PFSK-1 (cell line): ENCODE measurements at regions not wholly inside any gene's neighbourhood (a gene's known extent, or its start where the extent isn't known, plus 50 kb on each side); places are given as distances from the start of the nearest gene placed in this dataset.

Experiments
- POLR2AphosphoS5 ChIP-seq: IDR thresholded peaks from 2 replicates; pipeline ENCODE4 v1.6.1; 2012; ENCODE audit warnings: low read depth, mild to moderate bottlenecking, control low read depth, low read length, moderate library complexity
- REST ChIP-seq, 2 experiments: IDR thresholded peaks; 2 replicates each; pipeline versions ENCODE4 v1.6.1 to v1.8.0; 2011 to 2012; ENCODE audit warnings: low read depth in 2 of 2, low read length in 2 of 2, control low read depth in 1 of 2, inconsistent platforms in 1 of 2, mild to moderate bottlenecking in 1 of 2, moderate library complexity in 1 of 2; ENCODE audit not compliant: insufficient read depth in 1 of 2
- SIN3A ChIP-seq: IDR thresholded peaks from 2 replicates; pipeline ENCODE4 v1.6.1; 2012; ENCODE audit warnings: mild to moderate bottlenecking, low read length, moderate library complexity, borderline replicate concordance; ENCODE audit not compliant: insufficient read depth
- TAF1 ChIP-seq: IDR thresholded peaks from 2 replicates; pipeline ENCODE4 v1.6.1; 2012; ENCODE audit warnings: low read length, control low read depth, borderline replicate concordance; ENCODE audit not compliant: insufficient read depth

- TF ChIP-seq REST (IDR thresholded peaks at IDR 0.05; ENCODE audit: insufficient read depth in 1 of 2, low read depth in 2 of 2, low read length in 2 of 2): no peak
- no peak for TF ChIP-seq SIN3A
- TF ChIP-seq TAF1: no peak
- TF ChIP-seq POLR2AphosphoS5: no peak
These were observed 465.8 kb downstream of the FRK start for GRCh38 chr6:115594891-115595290.
